ENCODE measurements at regions not wholly inside any gene's neighbourhood (a gene's known extent, or its start where the extent isn't known, plus 50 kb on each side); places are given as distances from the start of the nearest gene placed in this dataset.

GRCh38 chr9:130755377-130756007 lies 61.9 kb downstream of the EXOSC2 start:
- DNase-seq, result no peak

- DNase-seq, result no peak
These were observed 62.5 kb downstream of the EXOSC2 start for GRCh38 chr9:130756037-130756436.

DNA sequence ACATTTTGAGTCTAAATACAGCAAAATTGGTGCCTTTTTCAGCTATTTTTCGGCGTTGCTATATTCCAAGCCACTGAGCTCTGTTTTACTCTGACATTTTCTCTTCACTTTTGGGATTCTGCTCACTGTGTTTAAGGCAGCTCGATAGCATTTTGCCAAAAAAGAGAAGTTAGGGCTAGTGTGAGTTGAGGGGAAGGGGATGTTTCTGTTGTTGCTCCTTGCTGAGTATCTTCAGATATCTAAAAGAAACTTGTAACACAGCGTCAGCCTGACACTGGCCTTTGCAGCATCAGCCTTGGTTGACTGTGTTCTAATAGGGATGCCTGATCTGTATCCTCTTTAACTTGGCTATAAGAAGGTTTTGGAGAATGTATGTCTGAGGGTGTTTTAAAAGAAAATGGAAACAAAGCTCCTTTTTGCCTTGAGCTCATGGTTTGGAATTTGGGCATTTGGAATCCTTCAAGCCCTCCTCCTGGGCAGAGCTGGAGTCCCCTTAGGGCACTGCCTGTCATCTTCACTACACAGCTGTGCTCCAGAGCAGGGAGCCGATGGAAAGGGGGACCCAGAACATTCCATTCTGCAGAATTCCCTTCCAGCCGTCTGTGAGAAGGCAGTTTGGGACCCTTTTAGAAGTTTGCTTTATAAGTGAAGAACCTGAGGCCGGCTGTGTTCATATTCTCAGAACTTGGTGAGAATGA lies 63.0 kb downstream of the EXOSC2 start:
- no peak for DNase-seq

- no peak for DNase-seq
These were observed 66.2 kb downstream of the EXOSC2 start for GRCh38 chr9:130759738-130760137.

- DNase-seq, result no peak
These were observed 70.0 kb downstream of the EXOSC2 start for GRCh38 chr9:130763331-130764171.

DNA sequence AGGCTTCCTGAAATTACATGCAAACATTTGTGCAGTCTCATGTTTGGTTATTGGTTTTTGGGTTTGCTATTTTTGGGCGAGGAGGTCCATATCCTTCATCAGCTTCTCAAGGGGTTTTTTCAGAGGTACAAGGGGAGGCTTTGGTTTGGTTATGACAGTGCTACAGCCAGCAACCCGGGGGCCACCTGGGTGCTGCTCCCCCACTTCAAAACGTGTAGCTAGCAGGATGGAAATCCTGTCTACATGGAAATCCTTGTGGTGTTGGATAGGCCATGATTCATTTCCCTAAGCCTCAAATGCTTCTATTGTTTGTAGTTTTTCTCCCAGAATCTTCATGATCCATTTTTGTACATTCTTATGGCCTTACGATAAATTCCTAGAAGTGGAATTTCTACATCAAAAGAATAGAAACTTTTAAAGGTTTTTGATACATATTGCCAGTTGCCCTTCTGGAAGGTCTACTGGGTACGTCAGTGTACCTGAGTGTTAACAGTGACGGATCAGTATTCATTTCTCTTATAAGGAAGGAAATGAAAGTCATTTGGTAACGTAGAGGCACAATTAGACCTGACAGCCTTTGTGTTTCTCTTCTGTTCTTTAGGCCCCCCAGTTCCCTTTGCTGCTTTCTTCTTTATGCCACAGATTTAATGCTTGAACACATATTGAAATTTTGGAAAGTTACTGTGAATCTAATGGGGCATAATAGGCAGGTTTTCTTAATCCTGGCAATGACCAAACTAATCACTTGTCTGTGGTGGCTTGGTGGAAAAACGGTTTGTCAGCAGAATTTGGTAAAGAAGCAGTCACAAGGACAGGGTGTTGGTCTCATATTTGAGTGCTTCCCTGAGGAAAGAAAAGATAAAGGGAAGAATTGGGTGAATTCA lies 69.7 kb upstream of the ABL1 start:
- DNase-seq, result no peak

GRCh38 chr9:130766021-130766926 lies 68.8 kb upstream of the ABL1 start:
- no peak for DNase-seq

GRCh38 chr9:130766927-130767307 lies 68.1 kb upstream of the ABL1 start:
- no peak for DNase-seq

- DNase-seq, result no peak
These were observed 66.8 kb upstream of the ABL1 start for GRCh38 chr9:130768265-130768664.

GRCh38 chr9:130768891-130769403 lies 66.1 kb upstream of the ABL1 start:
- no peak for DNase-seq

- no peak for DNase-seq
These were observed 65.0 kb upstream of the ABL1 start for GRCh38 chr9:130770093-130770492.

DNA sequence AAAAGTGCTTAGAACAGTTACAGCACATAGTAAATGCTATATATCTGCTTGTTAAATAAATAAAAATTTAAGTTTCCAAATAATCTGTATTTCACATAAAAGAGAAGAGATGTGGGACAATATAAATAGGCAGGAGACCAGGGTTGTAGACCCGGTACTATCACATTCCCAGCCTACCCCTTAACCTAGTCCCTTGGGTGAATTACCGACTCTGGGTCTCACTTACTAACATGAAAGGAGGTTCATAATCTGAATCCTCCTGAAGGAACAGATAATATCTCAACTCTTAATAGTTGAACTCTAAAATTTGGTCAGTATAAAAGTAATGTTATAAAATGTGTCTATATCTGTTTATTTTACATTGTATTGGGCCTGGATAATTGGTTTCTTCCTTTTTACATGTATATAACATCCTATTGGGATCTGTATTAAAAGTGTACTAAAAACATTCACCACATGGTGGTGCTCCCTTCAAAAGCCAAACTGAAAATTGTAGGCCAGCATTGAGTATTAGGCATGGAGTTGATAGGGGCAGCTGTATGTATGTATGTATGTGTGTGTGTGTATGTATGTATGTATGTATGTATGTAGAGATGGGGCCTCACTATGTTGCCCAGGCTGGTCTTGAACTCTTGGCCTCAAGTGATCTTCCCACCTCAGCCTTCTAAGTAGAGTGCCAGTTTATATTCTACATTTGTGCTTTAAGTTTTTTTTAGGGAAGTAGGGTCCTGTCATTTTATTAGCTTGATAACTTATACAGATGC lies 64.2 kb upstream of the ABL1 start:
- DNase-seq, result peak; percentile 5

- DNase-seq, result no peak
These were observed 62.9 kb upstream of the ABL1 start for GRCh38 chr9:130772185-130772584.

GRCh38 chr9:130774183-130774582 lies 60.9 kb upstream of the ABL1 start:
- no peak for DNase-seq

GRCh38 chr9:130775336-130775991 lies 59.6 kb upstream of the ABL1 start:
- DNase-seq, result no peak

DNA sequence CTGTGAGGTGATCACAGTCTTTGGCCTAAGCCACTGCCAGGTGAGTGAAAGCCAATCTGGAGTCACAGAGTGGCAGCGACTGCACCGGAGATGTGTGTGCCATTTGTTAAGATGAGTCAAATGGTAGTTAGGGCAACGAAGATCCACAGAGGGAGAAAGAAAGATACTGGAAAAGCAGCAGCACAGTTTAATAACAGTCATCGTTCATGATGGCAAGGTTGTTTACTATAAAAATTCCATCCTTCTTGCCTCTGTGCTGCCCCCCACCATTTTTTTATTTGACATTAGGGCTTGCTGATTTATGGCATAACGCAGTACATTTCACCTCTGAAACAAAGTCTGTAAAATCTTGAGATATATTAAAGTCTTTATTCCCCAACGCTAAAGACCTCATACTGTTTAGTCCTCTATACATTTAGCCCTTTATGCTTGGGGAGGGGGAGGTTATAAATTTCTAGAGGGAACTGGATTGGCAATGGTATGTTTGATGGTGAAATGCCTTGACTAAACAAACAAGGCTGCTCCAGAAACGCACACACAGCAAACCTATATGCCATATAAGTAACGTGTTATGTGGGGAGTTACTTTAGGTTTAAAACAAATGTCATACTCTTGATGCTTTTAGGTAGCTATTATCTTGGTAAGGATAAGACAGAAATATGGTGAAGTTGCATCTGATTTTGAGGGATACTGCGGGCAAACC lies 55.8 kb upstream of the ABL1 start:
- DNase-seq, result no peak

DNA sequence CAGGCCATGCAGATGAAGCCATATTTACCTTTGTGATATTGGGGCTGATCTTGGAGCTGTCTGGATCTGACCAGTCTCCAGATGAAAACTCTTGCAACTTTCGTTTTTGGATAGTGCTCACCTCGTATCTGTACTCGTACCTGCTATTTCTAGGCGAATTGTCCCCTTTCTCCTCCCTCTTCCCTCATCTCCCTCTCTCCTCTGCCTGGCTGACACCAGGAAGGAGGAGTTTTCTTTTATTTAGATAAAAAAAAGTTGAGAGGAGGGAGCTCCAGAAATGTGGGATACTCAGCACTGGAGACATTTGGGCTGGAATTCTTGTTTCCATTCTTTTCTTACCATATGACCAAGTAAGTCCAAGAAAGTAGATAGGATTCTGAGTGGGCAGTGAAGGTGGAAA lies 54.6 kb upstream of the ABL1 start:
- no peak for DNase-seq

DNA sequence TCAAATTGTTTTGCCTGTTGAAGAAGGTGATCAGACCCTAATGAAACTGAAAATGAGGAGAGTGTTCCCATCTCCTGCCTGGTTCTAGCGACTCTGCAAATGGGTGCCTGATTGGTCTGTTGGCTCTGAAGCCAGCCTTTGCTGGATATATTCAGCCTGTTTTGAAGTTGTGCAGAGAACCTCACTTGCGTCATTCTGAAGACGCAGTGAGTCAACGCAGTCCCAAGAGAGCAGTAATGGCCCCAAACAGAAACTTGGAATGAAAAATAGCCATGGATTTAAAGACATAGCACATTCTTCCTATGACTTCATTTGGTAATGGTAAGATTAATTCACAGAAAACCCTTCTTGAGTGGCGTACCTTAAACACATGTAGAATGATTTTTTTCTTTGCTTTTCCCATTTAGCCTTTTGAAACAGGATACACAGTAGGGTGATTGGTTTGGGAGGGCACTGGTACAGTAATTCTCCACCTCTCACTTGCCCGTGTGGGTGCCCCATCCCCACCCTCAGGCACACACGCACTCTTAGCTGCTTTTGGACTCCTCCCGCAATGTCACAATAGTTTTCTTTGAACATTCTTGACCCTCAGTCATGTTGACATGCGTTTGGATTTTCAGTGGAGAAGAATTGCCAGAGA lies 54.1 kb upstream of the ABL1 start:
- DNase-seq, result peak; percentile 67

DNA sequence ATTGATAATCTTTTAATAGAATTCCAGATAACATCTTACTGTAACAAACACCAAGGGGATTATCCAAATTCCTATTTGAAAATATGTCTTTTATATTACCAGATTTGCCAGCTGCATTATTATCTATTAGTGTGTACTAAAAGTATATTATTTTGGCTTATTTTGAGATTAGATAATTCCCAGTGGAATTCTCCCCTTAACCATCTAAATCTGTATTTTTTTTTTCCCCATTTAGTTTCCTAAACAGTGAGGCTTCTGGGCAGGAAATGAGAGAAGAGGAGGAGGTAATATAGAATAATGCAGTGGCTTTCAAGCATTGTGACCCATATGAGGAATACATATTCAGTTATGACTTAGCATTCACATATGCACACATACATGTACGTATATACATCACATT lies 53.5 kb upstream of the ABL1 start:
- DNase-seq, result no peak

Measured in amniotic stem cell (primary cell).